Keratinocyte (primary cell): ENCODE measurements at regions not wholly inside any gene's neighbourhood (a gene's known extent, or its start where the extent isn't known, plus 50 kb on each side); places are given as distances from the start of the nearest gene placed in this dataset.

Experiments used
- EZH2 ChIP-seq: IDR thresholded peaks from one replicate; pipeline ENCODE4 v1.6.1; 2012; ENCODE audit warnings: inconsistent platforms, mild to moderate bottlenecking, low read length, moderate library complexity
- TF ChIP-seq, protein P1 (sequence below), 3 experiments: IDR thresholded peaks in 1 of 3; conservative IDR thresholded peaks in 1 of 3; optimal IDR thresholded peaks in 1 of 3; 2 replicates in 2 of 3; 3 replicates in 1 of 3; pipeline versions ENCODE3 to v1.5.1; 2011; ENCODE audit warnings: low read length in 3 of 3, mild to moderate bottlenecking in 3 of 3, moderate library complexity in 2 of 3, control low read depth in 1 of 3, inconsistent platforms in 1 of 3; ENCODE audit not compliant: insufficient read depth in 2 of 3; ENCODE audit errors: extremely low read depth in 1 of 3

DNA sequence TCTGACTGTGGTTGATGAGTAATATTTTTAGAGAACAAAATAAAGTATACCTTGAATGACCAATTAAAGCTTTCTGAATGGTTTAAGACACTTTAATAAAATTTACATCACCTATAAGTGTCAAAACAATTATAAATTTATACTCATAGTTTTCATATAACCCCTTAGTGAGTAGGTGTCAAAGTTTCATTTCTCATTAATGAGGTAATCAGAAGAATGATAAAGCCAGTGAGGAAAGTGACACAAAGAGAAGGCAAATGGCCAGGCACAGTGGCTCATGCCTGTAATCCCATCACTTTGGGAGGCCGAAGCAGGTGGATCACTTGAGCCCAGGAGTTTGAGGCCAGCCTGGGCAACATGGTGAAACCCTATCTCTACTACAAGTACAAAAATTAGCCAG is 60.8 kb upstream of the CTLA4 start:
- TF ChIP-seq EZH2: no peak
- TF ChIP-seq, protein P1, sequence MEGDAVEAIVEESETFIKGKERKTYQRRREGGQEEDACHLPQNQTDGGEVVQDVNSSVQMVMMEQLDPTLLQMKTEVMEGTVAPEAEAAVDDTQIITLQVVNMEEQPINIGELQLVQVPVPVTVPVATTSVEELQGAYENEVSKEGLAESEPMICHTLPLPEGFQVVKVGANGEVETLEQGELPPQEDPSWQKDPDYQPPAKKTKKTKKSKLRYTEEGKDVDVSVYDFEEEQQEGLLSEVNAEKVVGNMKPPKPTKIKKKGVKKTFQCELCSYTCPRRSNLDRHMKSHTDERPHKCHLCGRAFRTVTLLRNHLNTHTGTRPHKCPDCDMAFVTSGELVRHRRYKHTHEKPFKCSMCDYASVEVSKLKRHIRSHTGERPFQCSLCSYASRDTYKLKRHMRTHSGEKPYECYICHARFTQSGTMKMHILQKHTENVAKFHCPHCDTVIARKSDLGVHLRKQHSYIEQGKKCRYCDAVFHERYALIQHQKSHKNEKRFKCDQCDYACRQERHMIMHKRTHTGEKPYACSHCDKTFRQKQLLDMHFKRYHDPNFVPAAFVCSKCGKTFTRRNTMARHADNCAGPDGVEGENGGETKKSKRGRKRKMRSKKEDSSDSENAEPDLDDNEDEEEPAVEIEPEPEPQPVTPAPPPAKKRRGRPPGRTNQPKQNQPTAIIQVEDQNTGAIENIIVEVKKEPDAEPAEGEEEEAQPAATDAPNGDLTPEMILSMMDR (optimal IDR thresholded peaks at IDR 0.05 in 1 of 3, IDR thresholded peaks at IDR 0.05 in 1 of 3, conservative IDR thresholded peaks at IDR 0.05 in 1 of 3; ENCODE audit: extremely low read depth in 1 of 3, insufficient read depth in 2 of 3, low read length in 3 of 3): no peak
